A204.1 (cell line): ENCODE measurements at regions not wholly inside any gene's neighbourhood (a gene's known extent, or its start where the extent isn't known, plus 50 kb on each side); places are given as distances from the start of the nearest gene placed in this dataset.
"Not testable (repeated sequence)": the region's sequence is repeated elsewhere in the genome, so short reads cannot be mapped to it uniquely, and the experiment has no call there.

Experiments used
- FAIRE-seq: peaks from 2 replicates; lab custom pipeline; 2012; peaks lifted over from hg19 to GRCh38; lab: Jason Lieb, UNC

GRCh38 chr22:35186492-35186891, 70.8 kb upstream of the HMGXB4 start:
- FAIRE-seq = no peak

- not testable (repeated sequence) for FAIRE-seq
Observed at GRCh38 chr22:35188930-35189329, 68.4 kb upstream of the HMGXB4 start.

- no peak for FAIRE-seq
Observed at GRCh38 chr22:35189559-35189958, 67.7 kb upstream of the HMGXB4 start.

GRCh38 chr22:35191412-35191811, 65.9 kb upstream of the HMGXB4 start:
- FAIRE-seq = no peak

GRCh38 chr22:35192129-35192918, 65.0 kb upstream of the HMGXB4 start:
- no peak for FAIRE-seq

- peak; percentile 76 for FAIRE-seq
Observed at GRCh38 chr22:35195226-35195625, 62.1 kb upstream of the HMGXB4 start.

GRCh38 chr22:35195821-35196220, 61.5 kb upstream of the HMGXB4 start:
- no peak for FAIRE-seq

GRCh38 chr22:35197071-35197470, 60.2 kb upstream of the HMGXB4 start:
- FAIRE-seq = no peak

GRCh38 chr22:35197886-35198285, 59.4 kb upstream of the HMGXB4 start:
- FAIRE-seq = no peak

GRCh38 chr22:35198738-35199137, 58.6 kb upstream of the HMGXB4 start:
- no peak for FAIRE-seq

GRCh38 chr22:35202376-35202775, 54.9 kb upstream of the HMGXB4 start:
- no peak for FAIRE-seq

GRCh38 chr22:35203583-35203982, 53.7 kb upstream of the HMGXB4 start:
- FAIRE-seq = no peak

- no peak for FAIRE-seq
Observed at GRCh38 chr22:35204807-35205775, 52.2 kb upstream of the HMGXB4 start.

- FAIRE-seq = no peak
Observed at GRCh38 chr22:35205961-35206360, 51.3 kb upstream of the HMGXB4 start.

GRCh38 chr22:35206889-35207288, 50.4 kb upstream of the HMGXB4 start:
- no peak for FAIRE-seq
